ENCODE measurements at regions not wholly inside any gene's neighbourhood (a gene's known extent, or its start where the extent isn't known, plus 50 kb on each side); places are given as distances from the start of the nearest gene placed in this dataset.

- CTCF ChIA-PET = no interaction called here
- BruUV-seq (replicated peaks) = no TSS peak
- Histone ChIP-seq H3K79me2 (ENCODE audit: low read depth) (no peaks in the 10 kb centered on the region), H3K9me2 (ENCODE audit: insufficient read depth) (no peaks in the 10 kb centered on the region), H3K4me1 (replicated peaks; ENCODE audit: insufficient read depth) (no peaks in the 10 kb centered on the region), H3K36me3 (ENCODE audit: low read depth) (no peaks in the 10 kb centered on the region), H3F3A (ENCODE audit: insufficient read depth, low read depth) (no peaks in the 10 kb centered on the region), H4K20me1 (ENCODE audit: insufficient read depth) (no peaks in the 10 kb centered on the region), H3K4me3 (no peak overlapping the region), H3K9me3 (ENCODE audit: insufficient read depth, low read depth) (no peaks in the 10 kb centered on the region), H3K4me2 (no peak overlapping the region), H2AFZ (no peak overlapping the region), H3K27me3 (ENCODE audit: insufficient read depth, low read depth) (no peaks in the 10 kb centered on the region), H3K27ac (no peak overlapping the region)
- no peak for DNase-seq
- TF ChIP-seq EZH2 (IDR thresholded peaks at IDR 0.05; ENCODE audit: low read depth) = no peak
- no peak for TF ChIP-seq CTCF (conservative IDR thresholded peaks at IDR 0.05)
- intact Hi-C loops (cut with micrococcal nuclease; ENCODE audit: unreplicated experiment) = loop anchor here (10.0 kb wide), 4 partner anchors 123 to 1173 kb away; no protein-coding TSS in a partner anchor
- POLR2A ChIA-PET (ENCODE audit: unreplicated experiment) = no interaction called here
These were observed 341.6 kb upstream of the KCND2 start for GRCh38 chr7:119931230-119931824.

GRCh38 chr7:119935418-119936025 is 337.5 kb upstream of the KCND2 start:
- CTCF ChIA-PET = interaction anchor here (0.6 to 1.0 kb wide), 3 partner anchors 117 to 714 kb away, joined by 3 to 6 read pairs (median 4); partner anchors contain the start of gene KCND2
- Histone ChIP-seq H3K27me3 (ENCODE audit: insufficient read depth, low read depth) (no peaks in the 10 kb centered on the region), H3K79me2 (ENCODE audit: low read depth) (no peaks in the 10 kb centered on the region), H3K4me3 (no peak overlapping the region), H3K4me1 (replicated peaks; ENCODE audit: insufficient read depth) (no peaks in the 10 kb centered on the region), H3K4me2 (no peak overlapping the region), H3K9me3 (ENCODE audit: insufficient read depth, low read depth) (no peaks in the 10 kb centered on the region), H3K9me2 (ENCODE audit: insufficient read depth) (no peaks in the 10 kb centered on the region), H3K27ac (no peak overlapping the region), H4K20me1 (ENCODE audit: insufficient read depth) (no peaks in the 10 kb centered on the region), H2AFZ (no peak overlapping the region), H3F3A (ENCODE audit: insufficient read depth, low read depth) (no peaks in the 10 kb centered on the region), H3K36me3 (ENCODE audit: low read depth) (no peaks in the 10 kb centered on the region)
- intact Hi-C loops (cut with micrococcal nuclease; ENCODE audit: unreplicated experiment) = loop anchor here (1.0 to 10.0 kb wide), 6 partner anchors 119 to 1169 kb away; no protein-coding TSS in a partner anchor
- TF ChIP-seq EZH2 (IDR thresholded peaks at IDR 0.05; ENCODE audit: low read depth) (no peak), CTCF (conservative IDR thresholded peaks at IDR 0.05) (peak; percentile 70)
- no peak for DNase-seq
- POLR2A ChIA-PET (ENCODE audit: unreplicated experiment) = no interaction called here
- BruUV-seq (replicated peaks) = no TSS peak

- Histone ChIP-seq H3K36me3 (ENCODE audit: low read depth) (no peaks in the 10 kb centered on the region), H3K9me3 (ENCODE audit: insufficient read depth, low read depth) (no peaks in the 10 kb centered on the region), H3K4me2 (no peak overlapping the region), H3K79me2 (ENCODE audit: low read depth) (no peaks in the 10 kb centered on the region), H3K4me1 (replicated peaks; ENCODE audit: insufficient read depth) (no peaks in the 10 kb centered on the region), H2AFZ (no peak overlapping the region), H3K27me3 (ENCODE audit: insufficient read depth, low read depth) (no peaks in the 10 kb centered on the region), H3K4me3 (no peak overlapping the region), H4K20me1 (ENCODE audit: insufficient read depth) (no peaks in the 10 kb centered on the region), H3K27ac (no peak overlapping the region), H3F3A (ENCODE audit: insufficient read depth, low read depth) (no peaks in the 10 kb centered on the region), H3K9me2 (ENCODE audit: insufficient read depth) (no peaks in the 10 kb centered on the region)
- CTCF ChIA-PET = no interaction called here
- POLR2A ChIA-PET (ENCODE audit: unreplicated experiment) = no interaction called here
- TF ChIP-seq EZH2 (IDR thresholded peaks at IDR 0.05; ENCODE audit: low read depth) (no peak), CTCF (conservative IDR thresholded peaks at IDR 0.05) (no peak)
- no TSS peak for BruUV-seq (replicated peaks)
- intact Hi-C loops (cut with micrococcal nuclease; ENCODE audit: unreplicated experiment) = loop anchor here (10.0 kb wide), 4 partner anchors 118 to 1168 kb away; no protein-coding TSS in a partner anchor
- DNase-seq = no peak
These were observed 336.1 kb upstream of the KCND2 start for GRCh38 chr7:119936836-119937235.
